Gastrocnemius medialis (tissue), 4 donors: ENCODE measurements at regions not wholly inside any gene's neighbourhood (a gene's known extent, or its start where the extent isn't known, plus 50 kb on each side); places are given as distances from the start of the nearest gene placed in this dataset.

Experiments
- POLR2A ChIP-seq, 2 donors: fragments of 450-650 bp; IDR thresholded peaks; one replicate each; pipeline ENCODE4 v1.6.1; 2017; ENCODE audit warnings: antibody characterized with exemption in 2 of 2, mild to moderate bottlenecking in 2 of 2, moderate library complexity in 2 of 2
- TF ChIP-seq, protein P1 (sequence below), 5 experiments: fragments of 450-650 bp in 3 of 5; fragments of 200-600 bp in 2 of 5; sonication (generic) in 2 of 5; IDR thresholded peaks in 4 of 5; conservative IDR thresholded peaks in 1 of 5; 1 replicate in 4 of 5; 2 replicates in 1 of 5; pipeline ENCODE4 v1.5.1; 2016 to 2019; ENCODE audit warnings: antibody characterized with exemption in 5 of 5, mild to moderate bottlenecking in 3 of 5, moderate library complexity in 3 of 5

DNA sequence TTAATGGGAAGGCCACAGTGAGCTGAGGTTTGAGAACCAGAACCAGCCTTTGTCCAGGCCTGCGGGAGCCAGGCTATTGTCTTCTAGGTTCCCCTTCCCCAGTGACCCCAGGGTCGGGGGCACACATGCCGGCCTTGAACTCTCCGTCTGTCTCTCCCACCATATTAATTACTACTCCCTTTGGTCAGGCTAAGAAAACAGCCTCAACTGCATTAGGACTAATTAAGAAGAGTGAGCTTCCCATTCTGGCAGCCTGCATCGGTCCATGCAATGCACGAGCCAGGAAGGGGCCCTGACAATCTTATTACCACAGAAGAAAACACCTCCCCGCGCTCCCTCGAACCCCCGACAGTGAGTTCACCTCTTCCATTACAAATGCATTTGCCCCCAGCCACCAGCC, 380.2 kb upstream of the ZFHX3 start:
- TF ChIP-seq, protein P1, sequence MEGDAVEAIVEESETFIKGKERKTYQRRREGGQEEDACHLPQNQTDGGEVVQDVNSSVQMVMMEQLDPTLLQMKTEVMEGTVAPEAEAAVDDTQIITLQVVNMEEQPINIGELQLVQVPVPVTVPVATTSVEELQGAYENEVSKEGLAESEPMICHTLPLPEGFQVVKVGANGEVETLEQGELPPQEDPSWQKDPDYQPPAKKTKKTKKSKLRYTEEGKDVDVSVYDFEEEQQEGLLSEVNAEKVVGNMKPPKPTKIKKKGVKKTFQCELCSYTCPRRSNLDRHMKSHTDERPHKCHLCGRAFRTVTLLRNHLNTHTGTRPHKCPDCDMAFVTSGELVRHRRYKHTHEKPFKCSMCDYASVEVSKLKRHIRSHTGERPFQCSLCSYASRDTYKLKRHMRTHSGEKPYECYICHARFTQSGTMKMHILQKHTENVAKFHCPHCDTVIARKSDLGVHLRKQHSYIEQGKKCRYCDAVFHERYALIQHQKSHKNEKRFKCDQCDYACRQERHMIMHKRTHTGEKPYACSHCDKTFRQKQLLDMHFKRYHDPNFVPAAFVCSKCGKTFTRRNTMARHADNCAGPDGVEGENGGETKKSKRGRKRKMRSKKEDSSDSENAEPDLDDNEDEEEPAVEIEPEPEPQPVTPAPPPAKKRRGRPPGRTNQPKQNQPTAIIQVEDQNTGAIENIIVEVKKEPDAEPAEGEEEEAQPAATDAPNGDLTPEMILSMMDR (IDR thresholded peaks at IDR 0.05 in 4 of 5, conservative IDR thresholded peaks at IDR 0.05 in 1 of 5) = no peak
- no peak for TF ChIP-seq POLR2A (IDR thresholded peaks at IDR 0.05)
